Retinal pigment epithelial cell (primary cell): ENCODE measurements at regions not wholly inside any gene's neighbourhood (a gene's known extent, or its start where the extent isn't known, plus 50 kb on each side); places are given as distances from the start of the nearest gene placed in this dataset.

Experiments
- DNase-seq: peaks from one replicate; pipeline ENCODE4 v3.0.0-alpha.2; 2010; ENCODE audit warnings: low read depth
- H3K4me3 ChIP-seq: 2 replicates; pipeline ENCODE4 v1.5.1; 2011; ENCODE audit warnings: mild to moderate bottlenecking, low read length, control low read depth, moderate library complexity
- CTCF ChIP-seq: conservative IDR thresholded peaks from 2 replicates; pipeline ENCODE4 v1.5.1; 2011; ENCODE audit warnings: low read depth, low read length, control low read depth, inconsistent platforms

DNA sequence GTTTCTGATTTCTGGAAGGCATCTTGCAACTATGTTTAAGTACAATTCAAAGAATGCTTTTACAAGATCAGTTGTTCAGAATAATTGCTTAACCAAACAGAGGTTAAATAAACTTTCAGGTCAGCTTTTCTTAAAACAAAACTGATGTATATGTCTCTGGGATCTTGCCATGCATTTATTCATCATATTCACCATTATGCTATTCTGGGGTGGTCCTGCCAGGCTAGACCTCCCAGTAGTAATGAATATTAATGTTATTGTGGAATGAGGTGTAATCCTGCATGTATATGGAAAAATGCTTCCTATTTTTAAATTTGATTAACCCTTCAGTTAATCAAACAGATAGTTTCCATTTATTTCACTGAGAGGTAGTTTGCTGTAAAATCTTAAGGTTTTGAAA, 129.3 kb upstream of the RGPD4 start:
- no peak overlapping the region for H3K4me3 ChIP-seq
- DNase-seq: no peak
- TF ChIP-seq CTCF: no peak

DNA sequence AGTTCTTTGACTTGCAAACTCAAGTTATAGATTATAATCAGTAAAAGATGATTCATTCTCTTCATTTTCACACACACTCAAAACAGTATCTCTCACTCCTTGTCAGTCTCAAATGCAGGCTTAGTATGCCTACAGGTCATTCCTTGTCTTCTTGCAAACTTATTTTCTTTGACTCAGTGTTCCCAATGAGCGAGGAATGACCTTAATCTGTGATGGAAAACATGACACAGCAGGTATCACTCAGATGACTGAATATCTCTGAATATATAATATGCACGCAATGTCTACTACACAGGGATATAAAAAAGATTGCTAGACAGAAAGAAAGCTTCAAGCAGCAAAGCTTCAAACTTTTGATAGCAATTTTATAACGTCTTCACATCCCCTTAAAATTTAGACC, 127.8 kb upstream of the RGPD4 start:
- no peak for DNase-seq
- H3K4me3 ChIP-seq: no peak overlapping the region
- no peak for TF ChIP-seq CTCF

DNA sequence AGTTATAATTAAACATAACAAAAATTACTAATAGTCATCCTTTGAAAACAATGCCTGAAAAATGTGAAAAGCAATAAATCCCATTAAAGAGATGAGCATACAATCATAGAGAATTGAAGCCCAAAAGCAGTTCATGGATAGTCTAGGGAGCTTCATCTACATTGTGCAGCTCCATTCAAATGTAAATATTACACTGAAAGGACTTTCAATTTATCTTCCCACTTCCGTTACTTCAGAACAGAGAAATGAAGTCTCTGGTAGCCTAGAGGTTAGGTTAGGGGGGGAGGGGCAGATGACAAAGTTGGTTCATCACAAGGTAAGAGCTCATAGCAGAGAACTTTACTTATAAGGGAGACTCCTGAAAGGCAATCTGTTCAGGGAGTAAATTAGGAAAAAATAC, 126.6 kb upstream of the RGPD4 start:
- DNase-seq: no peak
- H3K4me3 ChIP-seq: no peak overlapping the region
- no peak for TF ChIP-seq CTCF

GRCh38 chr2:107711941-107712340, 114.8 kb upstream of the RGPD4 start:
- TF ChIP-seq CTCF: no peak
- no peak overlapping the region for H3K4me3 ChIP-seq
- DNase-seq: no peak

- no peak for TF ChIP-seq CTCF
- H3K4me3 ChIP-seq: no peak overlapping the region
- DNase-seq: no peak
These were observed 113.8 kb upstream of the RGPD4 start for GRCh38 chr2:107712857-107713256.

DNA sequence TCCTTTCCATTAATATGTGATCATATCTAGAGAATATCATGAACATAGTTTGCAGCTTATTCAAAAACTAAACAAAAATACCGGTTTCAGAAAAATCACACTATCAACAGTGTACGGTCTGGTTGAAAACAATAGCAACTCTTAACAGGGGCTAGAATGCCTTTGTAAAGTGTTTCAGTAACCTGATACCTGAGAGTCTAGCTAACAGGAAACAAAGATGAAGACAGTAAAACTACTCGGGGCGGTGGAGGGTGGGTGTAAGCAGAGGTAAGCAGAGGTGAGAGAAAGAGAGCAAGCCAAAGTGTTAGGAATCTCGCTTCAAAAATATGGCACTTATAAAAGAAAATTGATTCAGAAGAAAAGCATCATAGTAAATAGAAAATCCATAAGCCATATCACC, 109.0 kb upstream of the RGPD4 start:
- no peak for TF ChIP-seq CTCF
- DNase-seq: no peak
- H3K4me3 ChIP-seq: no peak overlapping the region

- DNase-seq: no peak
- no peak for TF ChIP-seq CTCF
- H3K4me3 ChIP-seq: no peak overlapping the region
These were observed 107.6 kb upstream of the RGPD4 start for GRCh38 chr2:107719141-107719540.
